ENCODE measurements at regions not wholly inside any gene's neighbourhood (a gene's known extent, or its start where the extent isn't known, plus 50 kb on each side); places are given as distances from the start of the nearest gene placed in this dataset.
"Not testable (repeated sequence)": the region's sequence is repeated elsewhere in the genome, so short reads cannot be mapped to it uniquely, and the experiment has no call there.

DNA sequence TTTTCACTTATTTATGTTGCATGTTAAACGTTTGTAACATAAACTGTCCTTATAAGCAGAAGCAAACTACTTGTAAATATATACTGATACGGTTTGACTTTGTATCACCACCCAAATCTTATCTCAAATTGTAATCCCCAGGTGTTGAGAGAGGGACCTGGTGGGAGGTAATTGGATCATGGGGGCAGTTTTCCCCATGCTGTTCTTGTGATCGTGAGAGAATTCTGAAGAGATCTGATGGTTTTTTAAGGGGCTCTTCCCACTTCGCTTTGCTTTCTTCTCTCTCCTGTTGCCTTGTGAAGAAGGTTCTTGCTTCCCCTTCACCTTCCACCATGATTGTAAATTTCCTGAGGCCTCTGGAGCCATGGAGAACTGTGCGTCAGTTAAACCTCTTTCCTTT lies 87.1 kb upstream of the MAPK10 start:
- no peak for TF ChIP-seq POLR2A (IDR thresholded peaks at IDR 0.05; ENCODE audit: low read depth, low read length)
- FAIRE-seq = no peak
- DNase-seq (ENCODE audit: insufficient read length, low spot score) = no peak

DNA sequence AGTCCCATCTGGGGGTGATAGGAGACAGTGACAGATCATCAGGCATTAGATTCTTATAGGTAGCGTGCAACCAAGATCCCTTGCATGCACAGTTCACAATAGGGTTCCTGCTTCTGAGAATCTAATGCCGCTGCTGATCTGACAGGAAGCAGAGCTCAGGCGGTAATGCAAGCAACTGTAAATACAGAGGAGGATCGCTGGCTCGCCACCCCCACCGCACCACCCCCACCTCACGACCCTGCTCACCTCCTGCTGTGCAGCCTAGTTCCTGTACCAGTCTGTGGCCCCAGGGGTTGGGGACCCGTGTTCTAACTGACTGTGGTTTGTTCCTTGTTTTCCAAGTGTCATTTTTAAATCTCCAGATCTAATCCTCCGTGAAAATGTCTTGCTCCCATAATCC lies 89.0 kb upstream of the MAPK10 start:
- no peak for FAIRE-seq
- DNase-seq (ENCODE audit: insufficient read length, low spot score) = no peak
- no peak for TF ChIP-seq POLR2AphosphoS5 (IDR thresholded peaks at IDR 0.05; ENCODE audit: low read depth, low read length)
- no peak for TF ChIP-seq PAX5 (IDR thresholded peaks at IDR 0.05; ENCODE audit: insufficient read depth, low read length, severe bottlenecking)
- no peak for TF ChIP-seq TAF1 (IDR thresholded peaks at IDR 0.05; ENCODE audit: low read depth, low read length)

DNA sequence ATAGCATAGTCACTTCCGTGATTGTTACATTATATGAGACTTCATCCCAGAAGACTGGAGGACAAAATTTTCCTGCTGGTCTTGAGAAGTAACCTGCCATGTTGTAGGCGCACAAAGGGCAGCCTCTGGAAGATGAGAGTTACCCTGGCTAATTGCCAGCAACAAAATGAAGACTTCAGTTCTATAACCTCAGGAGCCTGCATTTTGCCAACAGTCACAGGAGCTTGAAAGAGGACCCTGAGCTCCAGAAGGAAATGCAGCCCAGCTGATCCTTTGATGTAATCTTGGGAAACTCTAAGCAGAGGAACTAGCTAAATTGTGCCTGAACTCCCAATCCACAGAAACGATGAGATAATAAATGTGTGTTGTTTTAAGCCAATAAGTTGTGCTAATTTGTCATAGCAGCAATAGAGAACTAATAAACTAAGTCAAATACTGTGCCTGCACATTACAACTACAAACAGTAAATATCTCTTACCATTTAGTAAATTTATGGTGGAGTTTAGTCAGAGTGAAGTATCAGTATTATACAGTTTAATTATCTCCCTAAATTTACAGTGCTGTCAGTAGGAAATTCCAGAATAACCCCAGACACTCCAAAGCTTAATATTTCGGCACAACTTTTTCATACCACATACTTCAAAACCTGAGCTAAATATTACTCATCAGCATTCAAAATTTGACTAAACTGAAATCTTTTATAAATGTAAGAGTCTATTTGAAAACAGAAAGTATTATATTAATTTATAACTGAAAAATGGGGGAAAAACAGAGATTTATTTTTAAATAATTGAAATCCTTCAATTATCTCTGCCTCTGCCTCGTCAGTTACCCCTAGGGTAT lies 90.1 kb upstream of the MAPK10 start:
- no peak for FAIRE-seq
- no peak for DNase-seq (ENCODE audit: insufficient read length, low spot score)

DNA sequence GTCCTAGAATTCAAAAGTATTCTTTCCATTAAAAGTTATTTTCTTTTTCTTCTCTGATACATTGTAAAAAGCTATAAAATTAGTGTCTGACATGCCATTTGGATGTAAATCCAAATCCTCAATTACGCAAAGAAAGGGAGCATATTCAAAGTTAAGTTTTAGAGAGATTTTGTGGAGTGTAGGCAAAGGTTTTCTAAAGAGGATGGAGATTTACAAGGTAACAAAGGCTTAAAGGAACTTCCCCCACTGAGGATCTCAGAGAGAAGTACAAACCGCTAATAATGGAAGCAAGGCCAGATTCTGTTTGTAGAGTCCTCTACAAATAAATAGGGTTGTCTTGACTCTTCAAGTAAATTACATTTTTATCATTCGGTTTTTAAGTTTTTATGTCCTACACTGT lies 91.0 kb upstream of the MAPK10 start:
- TF ChIP-seq SPI1 (IDR thresholded peaks at IDR 0.05; ENCODE audit: low read depth, low read length) (no peak), POLR2A (IDR thresholded peaks at IDR 0.05; ENCODE audit: low read depth, low read length) (no peak), POU2F2 (IDR thresholded peaks at IDR 0.05; ENCODE audit: low read depth, low read length) (no peak), TAF1 (IDR thresholded peaks at IDR 0.05; ENCODE audit: low read depth, low read length) (no peak), PAX5 (IDR thresholded peaks at IDR 0.05; ENCODE audit: insufficient read depth, low read length, severe bottlenecking) (no peak), POLR2AphosphoS5 (IDR thresholded peaks at IDR 0.05; ENCODE audit: low read depth, low read length) (no peak)
- no peak for FAIRE-seq
- DNase-seq (ENCODE audit: insufficient read length, low spot score) = no peak

More for the DNA sequence above, 90.1 kb upstream of the MAPK10 start:
- no peak for TF ChIP-seq POU2F2 (IDR thresholded peaks at IDR 0.05; ENCODE audit: low read depth, low read length)
- TF ChIP-seq POLR2A (IDR thresholded peaks at IDR 0.05; ENCODE audit: low read depth, low read length) = no peak
- TF ChIP-seq PAX5 (IDR thresholded peaks at IDR 0.05; ENCODE audit: insufficient read depth, low read length, severe bottlenecking) = no peak
- TF ChIP-seq TAF1 (IDR thresholded peaks at IDR 0.05; ENCODE audit: low read depth, low read length) = no peak
- TF ChIP-seq POLR2AphosphoS5 (IDR thresholded peaks at IDR 0.05; ENCODE audit: low read depth, low read length) = no peak
- no peak for TF ChIP-seq SPI1 (IDR thresholded peaks at IDR 0.05; ENCODE audit: low read depth, low read length)

DNA sequence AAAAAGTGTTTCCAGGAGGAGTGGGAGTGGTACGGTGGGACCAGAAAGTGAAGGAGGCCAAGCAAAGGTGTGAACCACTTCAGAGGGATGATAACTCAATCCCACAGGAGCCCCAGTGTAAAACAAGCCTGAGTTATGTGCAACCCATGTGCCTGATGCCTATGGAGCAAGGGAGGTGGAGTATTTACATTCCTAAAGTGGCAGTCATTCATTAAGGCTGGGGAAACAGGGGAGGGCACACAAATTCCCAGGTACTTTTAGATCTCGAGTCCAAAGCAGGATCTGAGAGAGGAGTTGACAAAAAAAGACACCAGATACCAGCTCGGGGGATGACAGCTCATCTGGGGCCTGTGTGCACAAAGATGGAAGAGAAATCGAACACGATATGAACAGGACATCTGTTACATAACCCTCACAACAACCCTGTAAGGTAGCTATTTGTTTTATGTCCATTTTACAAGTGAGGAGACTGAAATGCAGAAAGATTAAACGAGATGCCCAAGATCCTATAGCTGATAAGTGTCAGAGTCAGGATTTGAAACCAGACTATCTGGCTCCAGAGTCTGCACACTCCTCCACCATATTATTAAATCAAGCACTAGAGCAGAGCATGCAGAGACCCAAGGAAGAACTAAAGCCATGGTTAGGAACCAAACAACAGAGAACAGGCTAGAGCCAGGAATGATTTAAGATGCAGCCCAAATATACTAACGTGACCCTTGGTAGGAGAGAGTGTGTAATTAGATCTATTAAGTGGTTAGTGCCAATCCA lies 91.9 kb upstream of the MAPK10 start:
- TF ChIP-seq POLR2A (IDR thresholded peaks at IDR 0.05; ENCODE audit: low read depth, low read length) = no peak
- TF ChIP-seq POLR2AphosphoS5 (IDR thresholded peaks at IDR 0.05; ENCODE audit: low read depth, low read length) = no peak
- TF ChIP-seq TAF1 (IDR thresholded peaks at IDR 0.05; ENCODE audit: low read depth, low read length) = no peak
- no peak for TF ChIP-seq PAX5 (IDR thresholded peaks at IDR 0.05; ENCODE audit: insufficient read depth, low read length, severe bottlenecking)
- no peak for TF ChIP-seq POU2F2 (IDR thresholded peaks at IDR 0.05; ENCODE audit: low read depth, low read length)
- TF ChIP-seq SPI1 (IDR thresholded peaks at IDR 0.05; ENCODE audit: low read depth, low read length) = no peak
- FAIRE-seq (no peak), DNase-seq (ENCODE audit: insufficient read length, low spot score) (no peak)

DNA sequence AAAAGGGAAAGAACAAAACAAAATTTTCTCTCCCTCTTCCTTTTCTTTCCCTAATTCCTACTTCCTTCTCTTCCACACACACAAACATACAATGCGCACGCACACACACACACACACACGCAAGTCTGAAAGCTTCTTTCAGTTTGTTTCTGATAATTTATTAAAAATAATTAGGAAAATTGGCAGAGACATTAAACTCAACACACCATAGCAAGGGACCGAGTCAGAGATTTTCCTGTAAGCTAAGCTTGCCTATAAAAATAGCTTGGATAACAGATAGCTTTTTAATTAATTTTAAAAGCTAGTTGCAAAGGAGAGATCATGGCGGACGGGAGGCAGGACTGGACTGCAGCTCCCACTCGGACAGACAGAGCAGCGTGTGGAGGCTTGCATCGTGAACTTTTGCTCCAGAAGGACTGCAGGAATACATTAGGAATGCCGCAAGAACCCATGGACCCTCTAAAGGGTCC lies 92.6 kb upstream of the MAPK10 start:
- no peak for FAIRE-seq
- no peak for DNase-seq (ENCODE audit: insufficient read length, low spot score)
- TF ChIP-seq SPI1 (IDR thresholded peaks at IDR 0.05; ENCODE audit: low read depth, low read length) (no peak), TAF1 (IDR thresholded peaks at IDR 0.05; ENCODE audit: low read depth, low read length) (no peak), POLR2AphosphoS5 (IDR thresholded peaks at IDR 0.05; ENCODE audit: low read depth, low read length) (no peak), PAX5 (IDR thresholded peaks at IDR 0.05; ENCODE audit: insufficient read depth, low read length, severe bottlenecking) (no peak)

DNA sequence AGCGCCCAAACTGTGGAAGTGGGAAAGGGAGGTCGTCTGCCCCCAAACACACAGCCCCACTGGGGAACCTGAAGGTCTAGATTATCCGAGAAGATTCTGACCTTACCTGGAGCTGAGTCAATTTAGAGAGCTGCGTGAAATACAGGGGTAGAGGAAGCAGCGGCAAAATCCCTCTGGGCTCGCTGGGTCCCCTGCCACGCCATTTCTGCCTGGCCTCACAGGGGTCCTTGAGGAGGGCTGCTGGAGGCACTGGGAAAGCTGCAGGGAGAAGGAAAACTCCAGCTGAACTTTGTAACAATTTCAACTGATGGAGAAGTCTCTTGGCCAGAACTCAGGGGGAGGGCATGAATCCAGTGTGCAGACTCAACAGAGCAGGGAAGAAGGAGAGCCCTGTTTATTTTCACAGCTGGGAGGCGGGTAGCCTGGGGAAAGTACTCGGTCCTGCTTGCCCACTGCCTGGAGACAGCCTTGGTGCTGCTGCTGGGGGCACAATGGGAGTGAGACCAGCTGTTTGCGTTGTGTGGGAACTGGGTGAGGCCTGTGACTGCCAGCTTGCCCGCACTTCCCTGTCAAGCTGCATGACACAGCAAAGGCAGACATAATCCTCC lies 93.2 kb upstream of the MAPK10 start:
- no peak for TF ChIP-seq TAF1 (IDR thresholded peaks at IDR 0.05; ENCODE audit: low read depth, low read length)
- TF ChIP-seq POLR2AphosphoS5 (IDR thresholded peaks at IDR 0.05; ENCODE audit: low read depth, low read length) = no peak
- no peak for TF ChIP-seq POLR2A (IDR thresholded peaks at IDR 0.05; ENCODE audit: low read depth, low read length)
- no peak for TF ChIP-seq PAX5 (IDR thresholded peaks at IDR 0.05; ENCODE audit: insufficient read depth, low read length, severe bottlenecking)
- TF ChIP-seq POU2F2 (IDR thresholded peaks at IDR 0.05; ENCODE audit: low read depth, low read length) = no peak
- no peak for TF ChIP-seq SPI1 (IDR thresholded peaks at IDR 0.05; ENCODE audit: low read depth, low read length)
- no peak for DNase-seq (ENCODE audit: insufficient read length, low spot score)
- FAIRE-seq = no peak

DNA sequence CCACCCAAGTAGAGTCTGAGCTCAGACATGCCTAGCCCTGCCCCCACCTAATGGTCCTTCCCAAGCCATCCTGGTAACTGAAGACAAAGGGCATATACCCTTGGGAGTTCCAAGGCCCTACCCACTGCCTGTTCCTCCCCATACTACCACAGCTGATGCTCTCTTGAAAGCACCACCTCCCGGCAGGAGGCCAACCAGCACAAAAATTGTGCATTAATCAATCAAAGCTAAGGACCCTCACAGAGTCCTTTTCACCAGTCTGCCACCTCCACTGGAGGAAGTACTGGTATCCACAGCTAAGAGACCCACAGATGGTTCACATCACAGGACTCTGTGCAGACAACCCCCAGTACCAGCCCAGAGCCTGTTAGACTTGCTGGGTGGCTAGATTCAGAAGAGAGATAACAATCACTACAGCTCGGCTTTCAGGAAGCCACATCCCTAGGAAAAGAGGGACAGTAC lies 93.8 kb upstream of the MAPK10 start:
- FAIRE-seq; DNase-seq (ENCODE audit: insufficient read length, low spot score): not testable (repeated sequence)

DNA sequence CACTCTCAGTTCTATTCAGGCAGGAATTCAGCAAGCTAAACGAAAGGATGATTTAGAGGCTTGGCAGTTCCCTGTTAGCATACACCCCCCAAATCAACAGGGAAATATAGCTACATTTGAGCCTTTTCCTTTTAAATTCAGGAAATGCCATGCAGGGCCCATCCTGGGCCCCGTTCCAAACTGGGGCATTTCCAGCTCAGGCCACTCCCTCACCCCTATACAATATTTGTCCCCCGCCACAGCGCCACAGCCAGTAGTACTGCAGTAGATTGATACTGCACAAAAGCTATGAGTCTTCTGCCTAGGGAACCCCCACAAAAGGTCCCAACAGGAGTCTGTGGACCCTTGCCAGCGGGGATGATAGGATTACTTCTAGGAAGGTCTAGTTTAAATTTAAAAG lies 102.0 kb upstream of the MAPK10 start:
- no peak for DNase-seq (ENCODE audit: insufficient read length, low spot score)
- TF ChIP-seq POU2F2 (IDR thresholded peaks at IDR 0.05; ENCODE audit: low read depth, low read length) (no peak), SPI1 (IDR thresholded peaks at IDR 0.05; ENCODE audit: low read depth, low read length) (no peak), PAX5 (IDR thresholded peaks at IDR 0.05; ENCODE audit: insufficient read depth, low read length, severe bottlenecking) (no peak), POLR2AphosphoS5 (IDR thresholded peaks at IDR 0.05; ENCODE audit: low read depth, low read length) (no peak), POLR2A (IDR thresholded peaks at IDR 0.05; ENCODE audit: low read depth, low read length) (no peak), TAF1 (IDR thresholded peaks at IDR 0.05; ENCODE audit: low read depth, low read length) (no peak)
- FAIRE-seq = no peak
